Activated B cell treated with CpG ODN at 0.5 μM for 24 hours (primary cell): ENCODE measurements at regions not wholly inside any gene's neighbourhood (a gene's known extent, or its start where the extent isn't known, plus 50 kb on each side); places are given as distances from the start of the nearest gene placed in this dataset.

ENCODE experiments used
- ATAC-seq: fragments of 200-7000 bp; cut with Tn5 transposase; one replicate; pipeline ENCODE4 v1.10.0; 2021; ENCODE audit warnings: low read depth, mild to moderate bottlenecking, moderate library complexity
- CTCF ChIA-PET: fragments of 350-600 bp; sonication (Branson Sonifier 250); formaldehyde crosslinking; loops from one replicate; lab custom pipeline; 2021; ENCODE audit warnings: antibody characterized with exemption; lab: Charles Lee
- POLR2A ChIA-PET: fragments of 350-600 bp; sonication (Branson Sonifier 250); formaldehyde crosslinking; loops from one replicate; lab custom pipeline; 2021; ENCODE audit warnings: antibody characterized with exemption; lab: Charles Lee
- DNase-seq: peaks from one replicate; pipeline ENCODE4 v3.0.0; 2022
- H3K27ac Mint-ChIP-seq: one replicate; pipeline ENCODE4 v1.8.0; 2020; ENCODE audit warnings: mixed read lengths
- H3K27me3 Mint-ChIP-seq: one replicate; pipeline ENCODE4 v1.8.0; 2021; ENCODE audit warnings: mixed read lengths
- H3K36me3 Mint-ChIP-seq: one replicate; pipeline ENCODE4 v1.8.0; 2021; ENCODE audit warnings: low read depth, mixed read lengths
- H3K4me1 Mint-ChIP-seq: one replicate; pipeline ENCODE4 v1.8.0; 2021; ENCODE audit warnings: mixed read lengths
- H3K4me3 Mint-ChIP-seq: one replicate; pipeline ENCODE4 v1.8.0; 2020; ENCODE audit warnings: mild to moderate bottlenecking, mixed read lengths
- H3K9me3 Mint-ChIP-seq: one replicate; pipeline ENCODE4 v1.8.0; 2020; ENCODE audit warnings: mixed read lengths
- intact Hi-C: fragments of 100-400 bp; cut with micrococcal nuclease; formaldehyde crosslinking; loops from one replicate; pipeline ENCODE4 v1.15.1; 2024
- TF ChIP-seq, protein P1 (sequence below): fragments of 200-600 bp; IDR thresholded peaks from one replicate; pipeline ENCODE4 v1.8.0; 2022; ENCODE audit warnings: antibody characterized with exemption, mild to moderate bottlenecking

DNA sequence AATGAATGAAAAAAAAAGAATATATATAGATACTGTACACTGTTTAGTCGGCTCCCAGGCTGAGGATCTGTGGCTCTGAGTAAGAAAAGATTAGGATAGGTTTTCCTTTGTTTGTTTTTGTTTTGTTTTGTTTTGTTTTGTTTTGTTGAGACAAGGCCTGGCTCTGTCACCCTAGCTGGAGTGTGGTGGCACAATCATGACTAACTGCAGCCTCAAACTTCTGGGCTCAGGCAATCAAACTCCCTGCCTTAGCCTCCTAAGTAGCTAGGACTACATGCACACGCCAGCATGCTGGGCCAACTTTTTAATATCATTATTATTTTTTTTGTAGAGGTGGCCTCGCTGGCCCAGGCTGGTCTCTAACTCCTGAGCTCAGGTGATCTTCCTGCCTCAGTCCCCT lies 87.9 kb upstream of the PTBP2 start:
- Mint-ChIP-seq H3K27ac (no peak overlapping the region), H3K27me3 (no peaks in the 10 kb centered on the region), H3K4me3 (no peak overlapping the region), H3K36me3 (no peaks in the 10 kb centered on the region), H3K9me3 (no peaks in the 10 kb centered on the region), H3K4me1 (no peaks in the 10 kb centered on the region)
- TF ChIP-seq, protein P1, sequence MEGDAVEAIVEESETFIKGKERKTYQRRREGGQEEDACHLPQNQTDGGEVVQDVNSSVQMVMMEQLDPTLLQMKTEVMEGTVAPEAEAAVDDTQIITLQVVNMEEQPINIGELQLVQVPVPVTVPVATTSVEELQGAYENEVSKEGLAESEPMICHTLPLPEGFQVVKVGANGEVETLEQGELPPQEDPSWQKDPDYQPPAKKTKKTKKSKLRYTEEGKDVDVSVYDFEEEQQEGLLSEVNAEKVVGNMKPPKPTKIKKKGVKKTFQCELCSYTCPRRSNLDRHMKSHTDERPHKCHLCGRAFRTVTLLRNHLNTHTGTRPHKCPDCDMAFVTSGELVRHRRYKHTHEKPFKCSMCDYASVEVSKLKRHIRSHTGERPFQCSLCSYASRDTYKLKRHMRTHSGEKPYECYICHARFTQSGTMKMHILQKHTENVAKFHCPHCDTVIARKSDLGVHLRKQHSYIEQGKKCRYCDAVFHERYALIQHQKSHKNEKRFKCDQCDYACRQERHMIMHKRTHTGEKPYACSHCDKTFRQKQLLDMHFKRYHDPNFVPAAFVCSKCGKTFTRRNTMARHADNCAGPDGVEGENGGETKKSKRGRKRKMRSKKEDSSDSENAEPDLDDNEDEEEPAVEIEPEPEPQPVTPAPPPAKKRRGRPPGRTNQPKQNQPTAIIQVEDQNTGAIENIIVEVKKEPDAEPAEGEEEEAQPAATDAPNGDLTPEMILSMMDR, result no peak
- ATAC-seq (no peak), DNase-seq (no peak)
- ChIA-PET CTCF (no interaction called here), POLR2A (no interaction called here)
- intact Hi-C loops, result no loop called here

DNA sequence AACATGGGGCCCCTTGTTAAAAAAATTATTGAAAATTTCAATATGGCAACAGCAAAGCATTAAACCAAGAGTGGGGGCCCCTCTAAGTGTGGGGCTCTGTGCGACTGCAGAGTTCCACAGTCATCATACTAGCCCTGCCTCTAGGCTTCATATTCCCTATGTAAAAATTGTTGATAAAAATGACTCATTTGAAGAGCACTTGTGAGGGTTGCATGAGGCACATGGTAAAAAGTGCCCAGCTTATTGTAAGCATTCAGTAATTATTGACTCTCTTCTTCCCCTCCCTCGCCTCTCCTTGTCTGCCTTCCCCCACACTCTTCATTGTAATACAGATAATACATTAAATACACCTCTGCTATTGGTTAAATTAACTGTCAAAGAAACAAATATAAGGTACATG lies 86.7 kb upstream of the PTBP2 start:
- ChIA-PET CTCF (no interaction called here), POLR2A (no interaction called here)
- ATAC-seq (no peak), DNase-seq (no peak)
- H3K27ac Mint-ChIP-seq, result no peak overlapping the region
- H3K4me1 Mint-ChIP-seq, result no peaks in the 10 kb centered on the region
- H3K27me3 Mint-ChIP-seq, result no peaks in the 10 kb centered on the region
- TF ChIP-seq, protein P1, result no peak
- intact Hi-C loops, result no loop called here
- H3K36me3 Mint-ChIP-seq, result no peaks in the 10 kb centered on the region
- no peaks in the 10 kb centered on the region for H3K9me3 Mint-ChIP-seq
- no peak overlapping the region for H3K4me3 Mint-ChIP-seq

DNA sequence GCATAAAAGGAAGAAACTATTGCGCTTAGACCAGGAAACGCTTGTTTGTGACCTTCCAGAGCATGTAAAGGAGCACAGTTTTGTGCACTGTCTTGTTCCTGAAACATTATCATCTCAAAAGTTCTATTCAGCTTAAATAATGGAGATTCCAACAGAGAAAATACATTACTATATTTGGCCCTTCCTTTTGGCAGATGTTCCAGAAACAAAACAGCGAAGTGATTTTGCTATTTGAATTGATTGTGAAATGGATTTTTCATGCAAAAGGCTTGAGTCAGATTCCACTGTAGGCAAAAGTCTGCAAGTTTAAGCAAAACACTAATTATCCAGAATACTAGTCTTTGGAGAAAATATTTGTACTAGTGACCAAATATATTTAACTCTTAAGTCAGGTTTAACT lies 80.3 kb upstream of the PTBP2 start:
- H3K4me1 Mint-ChIP-seq, result no peaks in the 10 kb centered on the region

DNA sequence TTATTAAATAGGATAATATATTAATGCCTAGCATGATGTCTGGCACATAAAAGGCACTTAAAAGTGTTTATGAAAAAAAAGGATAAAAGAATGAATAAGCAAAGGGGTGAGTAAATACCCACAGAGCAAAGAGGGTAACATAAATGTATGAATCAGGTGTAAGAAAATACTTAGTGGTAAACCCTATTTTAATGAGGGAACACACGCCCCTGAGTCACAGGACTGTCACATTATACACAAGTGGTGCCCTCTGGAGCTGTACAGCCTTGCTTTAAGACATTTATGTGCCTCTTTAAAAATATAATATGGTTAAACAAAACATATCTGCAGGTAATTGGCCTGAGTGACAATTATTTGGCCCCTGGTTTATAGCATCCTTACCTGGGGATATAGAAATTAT lies 78.1 kb upstream of the PTBP2 start:
- no peaks in the 10 kb centered on the region for H3K9me3 Mint-ChIP-seq
- H3K27ac Mint-ChIP-seq, result no peak overlapping the region
- no peaks in the 10 kb centered on the region for H3K4me1 Mint-ChIP-seq
- intact Hi-C loops, result no loop called here
- CTCF ChIA-PET, result no interaction called here
- H3K4me3 Mint-ChIP-seq, result no peak overlapping the region
- no peak for ATAC-seq
- POLR2A ChIA-PET, result no interaction called here
- TF ChIP-seq, protein P1, result no peak
- no peaks in the 10 kb centered on the region for H3K36me3 Mint-ChIP-seq
- DNase-seq, result no peak
- no peaks in the 10 kb centered on the region for H3K27me3 Mint-ChIP-seq

More for the DNA sequence above, 80.3 kb upstream of the PTBP2 start:
- Mint-ChIP-seq H3K27ac (no peak overlapping the region), H3K27me3 (no peaks in the 10 kb centered on the region), H3K9me3 (no peaks in the 10 kb centered on the region), H3K36me3 (no peaks in the 10 kb centered on the region), H3K4me3 (no peak overlapping the region)
- intact Hi-C loops, result no loop called here
- CTCF ChIA-PET, result no interaction called here
- TF ChIP-seq, protein P1, result no peak
- DNase-seq (no peak), ATAC-seq (no peak)
- POLR2A ChIA-PET, result no interaction called here

DNA sequence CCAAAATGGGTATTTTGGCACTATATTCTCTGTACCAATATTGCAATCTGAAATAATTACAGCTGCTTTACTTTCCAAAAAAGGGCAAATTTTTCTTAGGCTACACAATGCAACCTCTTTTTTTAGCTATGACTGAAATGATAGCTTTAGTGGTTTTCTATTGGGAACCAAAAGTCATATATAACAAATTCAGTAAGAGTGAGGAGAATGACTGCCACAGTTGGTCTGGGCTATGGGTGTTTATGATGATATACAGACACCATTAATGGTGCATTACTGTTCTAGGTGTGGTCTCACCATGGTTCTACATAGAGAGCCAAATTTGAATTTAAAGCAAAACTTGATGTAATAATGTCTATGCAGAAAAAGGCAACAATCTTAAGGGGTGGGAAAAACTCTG lies 72.3 kb upstream of the PTBP2 start:
- no peak for DNase-seq
- ATAC-seq, result no peak
- ChIA-PET POLR2A (no interaction called here), CTCF (no interaction called here)
- Mint-ChIP-seq H3K4me3 (no peak overlapping the region), H3K27ac (no peak overlapping the region), H3K4me1 (no peaks in the 10 kb centered on the region), H3K9me3 (peaks cover 2% of the 10 kb centered on the region), H3K27me3 (no peaks in the 10 kb centered on the region), H3K36me3 (no peaks in the 10 kb centered on the region)
- intact Hi-C loops, result no loop called here
- TF ChIP-seq, protein P1, result no peak
